OCI-LY1 (cell line): ENCODE measurements at regions not wholly inside any gene's neighbourhood (a gene's known extent, or its start where the extent isn't known, plus 50 kb on each side); places are given as distances from the start of the nearest gene placed in this dataset.

Experiments
- H2AFZ ChIP-seq: fragments of 200-600 bp; sonication (generic), shearing (Covaris generic); 2 replicates; pipeline ENCODE4 v1.6.0; 2014; ENCODE audit warnings: antibody characterized with exemption, mild to moderate bottlenecking, low read length
- H3F3A ChIP-seq: fragments of 200-600 bp; sonication (generic), shearing (Covaris generic); 2 replicates; pipeline ENCODE4 v1.6.0; 2014; ENCODE audit warnings: mild to moderate bottlenecking, antibody characterized with exemption, low read length, moderate library complexity; ENCODE audit not compliant: insufficient read depth
- H3K27ac ChIP-seq: fragments of 200-600 bp; sonication (generic); 2 replicates; pipeline ENCODE4 v1.5.1; 2014; ENCODE audit warnings: low read length, mixed run types, mild to moderate bottlenecking, low read depth; ENCODE audit not compliant: poor library complexity, severe bottlenecking
- H3K27me3 ChIP-seq: fragments of 200-600 bp; sonication (generic); 2 replicates; pipeline ENCODE4 v1.6.0; 2014; ENCODE audit warnings: antibody characterized with exemption, mild to moderate bottlenecking, low read length, moderate library complexity; ENCODE audit not compliant: insufficient read depth
- H3K36me3 ChIP-seq: fragments of 200-600 bp; sonication (generic); 2 replicates; pipeline ENCODE4 v1.6.1; 2014; ENCODE audit warnings: mild to moderate bottlenecking, antibody characterized with exemption, low read length, moderate library complexity, mixed read lengths; ENCODE audit not compliant: insufficient read depth
- H3K4me1 ChIP-seq: fragments of 200-600 bp; sonication (generic); 2 replicates; pipeline ENCODE4 v1.5.1; 2014; ENCODE audit warnings: mild to moderate bottlenecking, low read length, moderate library complexity; ENCODE audit not compliant: insufficient read depth, severe bottlenecking
- H3K4me2 ChIP-seq: fragments of 200-600 bp; sonication (generic), shearing (Covaris generic); 2 replicates; pipeline ENCODE4 v1.6.1; 2014; ENCODE audit warnings: low read length
- H3K4me3 ChIP-seq: fragments of 200-600 bp; sonication (generic); 2 replicates; pipeline ENCODE4 v1.5.1; 2014; ENCODE audit warnings: low read length, low read depth, mild to moderate bottlenecking, mixed read lengths; ENCODE audit not compliant: poor library complexity, severe bottlenecking
- H3K79me2 ChIP-seq: fragments of 200-600 bp; shearing (Covaris generic); 2 replicates; pipeline ENCODE4 v1.6.1; 2016; ENCODE audit warnings: mixed run types, low read length, mixed read lengths; ENCODE audit not compliant: insufficient read depth
- H3K9ac ChIP-seq: fragments of 200-600 bp; sonication (generic), shearing (Covaris generic); 2 replicates; pipeline ENCODE4 v1.6.1; 2014; ENCODE audit warnings: mild to moderate bottlenecking, low read length, mixed read lengths
- H3K9me2 ChIP-seq: fragments of 200-600 bp; sonication (generic), shearing (Covaris generic); 2 replicates; pipeline ENCODE4 v1.6.1; 2014; ENCODE audit warnings: low read depth, mild to moderate bottlenecking, low read length, mixed read lengths
- H3K9me3 ChIP-seq: fragments of 200-600 bp; shearing (Covaris generic); 2 replicates; pipeline ENCODE4 v1.6.1; 2014; ENCODE audit warnings: low read length, mixed read lengths
- H4K20me1 ChIP-seq: fragments of 200-600 bp; sonication (generic), shearing (Covaris generic); 2 replicates; pipeline ENCODE4 v1.6.0; 2016; ENCODE audit warnings: mild to moderate bottlenecking, low read length; ENCODE audit not compliant: insufficient read depth
- CTCF ChIP-seq: fragments of 200-600 bp; sonication (generic), shearing (Covaris generic); IDR thresholded peaks from 2 replicates; pipeline ENCODE4 v1.5.1; 2017; ENCODE audit warnings: mild to moderate bottlenecking, antibody characterized with exemption, low read length, moderate library complexity, mixed read lengths
- EZH2 ChIP-seq: fragments of 200-600 bp; sonication (generic), shearing (Covaris generic); IDR thresholded peaks from 2 replicates; pipeline ENCODE4 v1.8.0; 2017; ENCODE audit warnings: borderline replicate concordance, mixed run types, mild to moderate bottlenecking, antibody characterized with exemption, low read length, moderate library complexity, mixed read lengths

GRCh38 chr4:137668885-137669545 lies 136.7 kb upstream of the PCDH18 start:
- H3K27me3 ChIP-seq, result no peaks in the 10 kb centered on the region
- no peak overlapping the region for H2AFZ ChIP-seq
- H3K27ac ChIP-seq, result no peak overlapping the region
- no peak for TF ChIP-seq CTCF
- no peak for TF ChIP-seq EZH2
- no peaks in the 10 kb centered on the region for H3F3A ChIP-seq
- no peaks in the 10 kb centered on the region for H3K79me2 ChIP-seq
- H3K4me2 ChIP-seq, result no peak overlapping the region
- H3K9ac ChIP-seq, result no peak overlapping the region
- H3K9me2 ChIP-seq, result no peaks in the 10 kb centered on the region
- no peaks in the 10 kb centered on the region for H3K9me3 ChIP-seq
- H4K20me1 ChIP-seq, result no peaks in the 10 kb centered on the region
- H3K4me3 ChIP-seq, result no peak overlapping the region
- no peaks in the 10 kb centered on the region for H3K4me1 ChIP-seq
- no peaks in the 10 kb centered on the region for H3K36me3 ChIP-seq

- Histone ChIP-seq H3K27me3 (no peaks in the 10 kb centered on the region), H3K9me2 (no peaks in the 10 kb centered on the region), H3K4me3 (no peak overlapping the region), H3K4me1 (no peaks in the 10 kb centered on the region), H3K79me2 (no peaks in the 10 kb centered on the region), H3K9ac (no peak overlapping the region), H2AFZ (no peak overlapping the region), H3K9me3 (0 out of 2 replicates have a peak, but pooled peaks cover 4% of the 10 kb centered on the region), H3K4me2 (no peak overlapping the region), H3F3A (no peaks in the 10 kb centered on the region), H3K27ac (no peak overlapping the region), H3K36me3 (no peaks in the 10 kb centered on the region), H4K20me1 (no peaks in the 10 kb centered on the region)
- TF ChIP-seq CTCF (no peak), EZH2 (no peak)
Measured at GRCh38 chr4:137664416-137664815, 132.1 kb upstream of the PCDH18 start.

GRCh38 chr4:137664046-137664387 lies 131.7 kb upstream of the PCDH18 start:
- Histone ChIP-seq H3K9me3 (0 out of 2 replicates have a peak, but pooled peaks cover 4% of the 10 kb centered on the region), H4K20me1 (no peaks in the 10 kb centered on the region), H3K79me2 (no peaks in the 10 kb centered on the region), H3F3A (no peaks in the 10 kb centered on the region), H3K4me2 (no peak overlapping the region), H3K4me3 (no peak overlapping the region), H2AFZ (no peak overlapping the region), H3K4me1 (no peaks in the 10 kb centered on the region), H3K27ac (no peak overlapping the region), H3K9ac (no peak overlapping the region), H3K27me3 (no peaks in the 10 kb centered on the region), H3K9me2 (no peaks in the 10 kb centered on the region), H3K36me3 (no peaks in the 10 kb centered on the region)
- no peak for TF ChIP-seq EZH2
- no peak for TF ChIP-seq CTCF
